Mammary epithelial cell (primary cell): ENCODE measurements at regions not wholly inside any gene's neighbourhood (a gene's known extent, or its start where the extent isn't known, plus 50 kb on each side); places are given as distances from the start of the nearest gene placed in this dataset.

ENCODE experiments used
- CTCF ChIP-seq, 2 donors: IDR thresholded peaks in 1 of 2; conservative IDR thresholded peaks in 1 of 2; 2 replicates each; pipeline ENCODE4 v1.5.1; 2011 to 2012; ENCODE audit warnings: inconsistent platforms in 2 of 2, low read length in 2 of 2, mild to moderate bottlenecking in 2 of 2, control low read depth in 1 of 2, low read depth in 1 of 2; ENCODE audit not compliant: insufficient read depth in 1 of 2; ENCODE audit errors: extremely low read depth in 1 of 2
- EZH2 ChIP-seq: IDR thresholded peaks from 2 replicates; pipeline ENCODE4 v1.6.1; 2012; ENCODE audit warnings: low read length, inconsistent platforms, borderline replicate concordance

GRCh38 chr2:12254280-12254860 is 462.4 kb upstream of the TRIB2 start:
- no peak for TF ChIP-seq CTCF (conservative IDR thresholded peaks at IDR 0.05 in 1 of 2, IDR thresholded peaks at IDR 0.05 in 1 of 2; ENCODE audit: extremely low read depth in 1 of 2, insufficient read depth in 1 of 2, low read depth in 1 of 2, low read length in 2 of 2)
- TF ChIP-seq EZH2: no peak
